Large intestine (tissue), 3 donors: ENCODE measurements at regions not wholly inside any gene's neighbourhood (a gene's known extent, or its start where the extent isn't known, plus 50 kb on each side); places are given as distances from the start of the nearest gene placed in this dataset.

ENCODE experiments used
- DNase-seq, 2 donors: peaks; one replicate each; pipeline versions ENCODE4 v3.0.0 to v3.0.0-alpha.2; 2013
- H3K27ac ChIP-seq: one replicate; pipeline ENCODE4 v1.5.1; 2013; ENCODE audit warnings: low read length
- H3K27me3 ChIP-seq: 2 replicates; pipeline ENCODE4 v1.6.1; 2013; ENCODE audit warnings: low read length; ENCODE audit not compliant: control insufficient read depth, insufficient read depth
- H3K36me3 ChIP-seq: 2 replicates; pipeline ENCODE4 v1.6.1; 2013; ENCODE audit warnings: low read length; ENCODE audit not compliant: control insufficient read depth, insufficient read depth
- H3K4me1 ChIP-seq: one replicate; pipeline ENCODE4 v1.6.1; 2013; ENCODE audit warnings: low read length; ENCODE audit not compliant: control insufficient read depth, insufficient read depth
- H3K4me3 ChIP-seq: one replicate; pipeline ENCODE4 v1.5.1; 2013; ENCODE audit warnings: low read length
- H3K9me3 ChIP-seq: one replicate; pipeline ENCODE4 v1.6.1; 2013; ENCODE audit warnings: mild to moderate bottlenecking, low read depth, low read length, moderate library complexity; ENCODE audit not compliant: control insufficient read depth
- WGBS: methylation state at CpG from one replicate; pipeline ENCODE4 v1.1.5; 2013; ENCODE audit warnings: low lambda C conversion rate; ENCODE audit not compliant: insufficient coverage; 5-methylcytosine and 5-hydroxymethylcytosine counted together

DNA sequence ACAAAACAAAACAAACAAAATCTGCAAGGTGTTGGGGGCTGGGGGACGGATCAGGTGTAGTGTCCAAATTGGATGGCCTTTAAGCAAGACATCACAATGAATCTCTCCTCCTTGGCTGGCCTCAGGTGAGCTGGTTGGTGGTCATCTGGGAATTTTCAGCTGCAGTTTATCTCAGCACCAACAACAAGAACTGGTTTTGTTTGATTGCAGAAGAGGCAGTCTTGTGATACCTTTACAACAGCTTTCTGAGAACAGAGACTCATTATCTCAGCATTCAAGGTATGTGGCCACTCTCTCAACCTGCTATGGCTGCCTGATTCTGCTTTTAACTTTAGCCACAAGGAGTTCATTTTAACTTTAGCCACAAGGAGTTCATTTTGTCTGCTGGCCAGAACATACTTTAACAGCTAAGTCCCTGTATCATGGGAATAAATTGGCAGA lies 1543.4 kb downstream of the EFNA5 start:
- Histone ChIP-seq H3K27me3 (no peaks in the 10 kb centered on the region), H3K4me1 (no peaks in the 10 kb centered on the region), H3K36me3 (no peaks in the 10 kb centered on the region), H3K4me3 (no peak overlapping the region), H3K9me3 (no peaks in the 10 kb centered on the region), H3K27ac (no peak overlapping the region)
- DNase-seq, result peak in 1 of 2 donors; percentile 7
- 60% methylated on average over 1 of the region's 1 CpG for WGBS

DNA sequence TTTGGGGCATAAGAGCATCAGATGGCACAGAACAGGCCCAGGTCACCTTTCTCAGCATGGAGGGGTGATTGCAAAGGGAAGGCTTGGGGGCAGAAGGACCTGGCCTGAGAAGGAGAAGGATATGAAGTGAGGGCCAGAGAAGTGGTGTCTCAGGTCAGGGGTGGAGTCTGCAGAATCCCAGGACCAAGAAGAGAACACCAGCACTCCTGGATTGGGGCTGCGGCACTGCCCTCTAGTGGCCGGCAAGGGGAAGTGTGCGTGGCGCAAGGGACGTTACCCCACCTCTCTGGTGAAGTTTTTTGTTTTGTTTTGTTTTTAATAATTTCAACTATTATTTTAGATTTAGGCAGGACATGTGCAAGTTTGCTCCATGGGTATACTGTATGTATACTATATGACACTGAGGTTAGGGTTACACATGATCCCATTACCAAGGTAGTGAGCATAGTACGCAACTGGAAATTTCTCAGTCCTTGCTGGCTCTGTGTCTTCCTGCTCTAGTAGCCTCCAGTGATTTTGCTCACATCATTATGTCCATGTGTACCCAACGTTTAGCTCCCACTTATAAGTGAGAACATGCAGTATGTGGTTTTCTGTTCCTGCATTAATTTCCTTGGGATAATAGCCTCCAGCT lies 1548.6 kb downstream of the EFNA5 start:
- no peaks in the 10 kb centered on the region for H3K9me3 ChIP-seq
- WGBS, result no CpG with 5 or more reads among the region's 7 CpGs
- H3K27ac ChIP-seq, result no peak overlapping the region
- no peaks in the 10 kb centered on the region for H3K4me1 ChIP-seq
- H3K27me3 ChIP-seq, result no peaks in the 10 kb centered on the region
- peak in 1 of 2 donors; percentile 4 for DNase-seq
- no peaks in the 10 kb centered on the region for H3K36me3 ChIP-seq
- no peak overlapping the region for H3K4me3 ChIP-seq

DNA sequence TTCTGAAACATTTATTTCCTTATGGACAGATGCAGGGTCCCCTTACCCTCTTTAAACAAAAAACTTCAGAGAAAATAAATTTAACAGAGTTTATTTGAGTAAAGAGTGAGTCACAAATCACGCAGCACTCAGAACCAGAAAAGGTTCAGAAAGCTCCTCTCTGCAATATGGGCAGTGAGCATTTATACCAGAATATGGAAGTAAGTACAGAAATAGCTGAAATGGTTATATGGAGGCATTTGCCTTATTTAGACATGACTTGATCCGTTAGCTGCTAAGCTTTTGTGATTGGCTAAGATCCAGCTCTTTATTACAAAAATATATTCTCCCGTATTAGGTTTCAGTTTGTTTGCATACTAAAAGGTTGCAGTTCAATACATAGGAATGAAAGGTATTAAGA lies 1554.1 kb downstream of the EFNA5 start:
- no peak for DNase-seq
- WGBS, result 80% methylated on average over 1 of the region's 3 CpGs
- Histone ChIP-seq H3K36me3 (no peaks in the 10 kb centered on the region), H3K4me1 (no peaks in the 10 kb centered on the region), H3K27ac (no peak overlapping the region), H3K4me3 (no peak overlapping the region), H3K27me3 (no peaks in the 10 kb centered on the region), H3K9me3 (no peaks in the 10 kb centered on the region)

DNA sequence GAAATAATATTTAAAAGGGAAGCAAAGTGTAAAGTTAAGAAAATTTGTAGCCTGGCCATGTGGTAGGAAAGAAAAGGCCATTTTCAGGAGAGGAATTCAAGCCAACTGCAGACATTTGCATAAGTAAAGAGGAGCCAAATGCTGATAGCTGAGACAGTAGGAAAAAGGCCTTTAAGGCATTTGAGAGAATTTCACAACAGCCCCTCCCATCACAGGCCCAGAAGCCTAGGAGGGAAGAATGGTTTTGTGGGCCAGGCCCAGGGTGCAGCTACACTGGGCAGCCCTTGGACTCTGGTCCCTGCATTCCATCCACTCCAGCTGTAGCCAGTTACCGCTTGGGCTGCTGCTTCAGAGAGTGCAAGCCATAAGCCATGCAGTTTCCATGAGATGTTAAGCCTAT lies 1556.8 kb downstream of the EFNA5 start:
- no peaks in the 10 kb centered on the region for H3K4me1 ChIP-seq
- H3K27ac ChIP-seq, result no peak overlapping the region
- no peaks in the 10 kb centered on the region for H3K9me3 ChIP-seq
- H3K4me3 ChIP-seq, result no peak overlapping the region
- H3K36me3 ChIP-seq, result no peaks in the 10 kb centered on the region
- H3K27me3 ChIP-seq, result no peaks in the 10 kb centered on the region
- DNase-seq, result no peak
- no CpG with 5 or more reads among the region's 1 CpG for WGBS

DNA sequence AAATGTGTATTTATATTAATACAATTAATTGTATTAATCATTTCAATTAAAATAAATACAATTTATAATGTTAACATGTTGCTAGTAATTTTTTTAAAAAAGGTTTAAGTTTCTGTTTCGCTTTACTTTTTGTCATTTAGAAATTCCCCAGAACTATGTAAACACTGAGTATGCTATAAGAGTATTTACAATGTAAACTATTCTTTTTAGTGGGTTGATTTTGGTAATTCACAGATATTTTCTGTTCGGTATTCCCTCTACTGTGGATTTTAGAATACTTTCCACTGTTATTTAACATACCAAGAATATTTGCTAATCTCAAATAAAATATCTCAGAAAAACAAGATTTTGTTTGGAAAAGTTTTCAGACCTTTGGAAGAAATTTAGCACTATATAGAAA lies 1564.4 kb downstream of the EFNA5 start:
- no peaks in the 10 kb centered on the region for H3K4me1 ChIP-seq
- DNase-seq, result no peak
- no peaks in the 10 kb centered on the region for H3K27me3 ChIP-seq
- H3K36me3 ChIP-seq, result no peaks in the 10 kb centered on the region
- no peak overlapping the region for H3K4me3 ChIP-seq
- WGBS, result 70% methylated on average over 2 of the region's 2 CpGs
- H3K9me3 ChIP-seq, result no peaks in the 10 kb centered on the region
- no peak overlapping the region for H3K27ac ChIP-seq

DNA sequence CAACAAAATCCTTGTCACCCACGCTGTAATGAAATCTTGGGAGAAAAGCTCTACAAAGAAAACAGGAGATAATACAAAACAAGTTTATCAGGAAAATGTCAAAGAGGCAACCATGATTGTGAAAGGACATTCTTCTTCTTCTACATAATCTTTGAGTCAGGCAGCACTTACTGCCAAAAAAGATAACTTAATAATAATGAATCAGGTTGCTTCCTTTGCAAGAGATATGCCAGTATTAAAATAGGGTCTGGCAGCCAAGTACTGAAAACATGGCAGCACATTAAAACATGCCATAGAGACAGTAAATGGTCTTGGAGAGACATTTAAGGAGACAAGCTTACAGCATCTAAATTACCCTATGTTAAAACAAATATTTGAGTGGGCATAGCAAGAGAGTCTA lies 1573.4 kb downstream of the EFNA5 start:
- no peak overlapping the region for H3K27ac ChIP-seq
- WGBS, result no CpG with 5 or more reads among the region's 1 CpG
- no peak for DNase-seq
- H3K9me3 ChIP-seq, result no peaks in the 10 kb centered on the region
- H3K27me3 ChIP-seq, result no peaks in the 10 kb centered on the region
- H3K4me3 ChIP-seq, result no peak overlapping the region
- no peaks in the 10 kb centered on the region for H3K36me3 ChIP-seq
- H3K4me1 ChIP-seq, result no peaks in the 10 kb centered on the region

DNA sequence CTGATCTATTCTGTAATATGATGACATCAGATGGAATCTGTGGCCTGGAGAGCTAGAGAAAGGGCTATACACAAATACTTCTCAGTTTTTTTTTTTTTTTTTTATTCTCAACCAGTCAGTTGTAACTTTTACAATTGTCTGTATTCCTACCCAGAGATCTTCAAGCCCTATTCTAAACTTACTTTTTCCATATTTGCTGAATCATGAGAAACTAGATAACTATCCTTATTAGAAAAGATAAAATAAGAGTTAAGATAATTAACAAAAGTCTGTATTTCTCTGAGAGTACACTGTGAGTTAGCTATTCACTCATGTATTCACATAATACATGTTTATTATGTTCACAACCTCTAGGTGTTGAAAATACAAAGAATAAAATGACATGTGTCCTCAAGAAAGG lies 1575.9 kb downstream of the EFNA5 start:
- H3K27ac ChIP-seq, result no peak overlapping the region
- no peaks in the 10 kb centered on the region for H3K4me1 ChIP-seq
- no peak for DNase-seq
- no peak overlapping the region for H3K4me3 ChIP-seq
- no peaks in the 10 kb centered on the region for H3K9me3 ChIP-seq
- H3K36me3 ChIP-seq, result no peaks in the 10 kb centered on the region
- H3K27me3 ChIP-seq, result no peaks in the 10 kb centered on the region

DNA sequence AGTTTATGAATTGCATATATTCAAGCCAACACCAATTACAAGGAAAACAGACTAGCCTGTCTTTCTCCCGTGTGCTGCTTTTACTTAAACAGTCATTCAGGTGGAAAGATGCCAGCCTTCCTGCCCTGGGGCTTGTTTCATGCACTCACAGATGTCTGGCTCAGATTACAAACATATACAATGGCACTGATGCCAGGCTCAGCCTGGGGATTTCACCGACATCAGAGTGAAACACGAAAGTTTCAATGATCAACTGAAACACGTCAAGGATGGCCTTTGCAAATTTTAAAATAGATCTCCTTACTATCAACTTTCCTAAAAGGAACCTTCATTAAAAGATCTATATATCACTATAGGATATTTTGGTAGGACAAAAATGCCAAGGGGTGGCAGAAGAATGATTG lies 1576.5 kb downstream of the EFNA5 start:
- H3K9me3 ChIP-seq, result no peaks in the 10 kb centered on the region
- WGBS, result no CpG with 5 or more reads among the region's 4 CpGs
- no peak for DNase-seq
- no peak overlapping the region for H3K27ac ChIP-seq
- no peaks in the 10 kb centered on the region for H3K27me3 ChIP-seq
- no peaks in the 10 kb centered on the region for H3K4me1 ChIP-seq
- no peak overlapping the region for H3K4me3 ChIP-seq
- H3K36me3 ChIP-seq, result no peaks in the 10 kb centered on the region

DNA sequence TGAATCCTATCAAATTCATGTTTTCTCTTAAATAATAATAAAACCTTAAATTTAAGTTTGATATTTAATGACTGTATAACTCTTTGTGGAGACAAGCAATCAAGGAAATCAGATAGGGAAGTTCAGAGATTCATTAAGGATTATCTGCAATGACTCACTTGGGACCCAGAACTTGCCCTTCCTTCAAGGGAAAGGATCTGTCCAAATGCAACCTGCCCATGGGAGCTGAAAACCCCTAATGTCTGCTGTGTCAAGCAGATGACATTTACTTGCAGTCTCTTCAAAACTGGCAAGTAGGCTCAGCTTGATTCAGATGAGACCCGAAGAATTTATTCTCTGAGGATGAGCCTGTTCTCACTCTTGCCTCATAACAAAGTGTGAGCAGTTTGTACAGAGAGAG lies 1577.6 kb downstream of the EFNA5 start:
- Histone ChIP-seq H3K27ac (no peak overlapping the region), H3K27me3 (no peaks in the 10 kb centered on the region), H3K4me1 (no peaks in the 10 kb centered on the region), H3K4me3 (no peak overlapping the region), H3K9me3 (no peaks in the 10 kb centered on the region), H3K36me3 (no peaks in the 10 kb centered on the region)
- WGBS, result no CpG with 5 or more reads among the region's 1 CpG
- DNase-seq, result no peak

DNA sequence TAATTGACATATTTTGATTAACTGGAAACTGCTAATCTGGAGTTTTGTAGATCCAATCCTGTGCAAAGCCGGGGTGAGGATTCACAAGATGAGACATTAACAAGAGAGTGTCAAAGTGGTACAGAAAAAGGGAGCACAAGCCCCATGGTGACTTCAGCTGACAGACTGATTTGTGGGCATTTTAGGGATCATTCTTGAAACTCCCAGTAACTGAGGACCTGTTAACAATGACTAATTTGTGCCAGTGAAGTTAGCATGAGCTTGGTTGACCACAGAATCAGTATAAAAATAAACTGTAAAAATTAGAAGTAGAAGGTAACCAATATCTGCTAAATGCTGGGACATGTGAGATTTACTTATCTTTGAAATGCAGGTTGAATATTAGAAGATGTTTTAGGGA lies 1578.3 kb downstream of the EFNA5 start:
- no peaks in the 10 kb centered on the region for H3K4me1 ChIP-seq
- no peaks in the 10 kb centered on the region for H3K27me3 ChIP-seq
- no CpG with 5 or more reads among the region's 1 CpG for WGBS
- H3K36me3 ChIP-seq, result no peaks in the 10 kb centered on the region
- no peak overlapping the region for H3K27ac ChIP-seq
- no peaks in the 10 kb centered on the region for H3K9me3 ChIP-seq
- H3K4me3 ChIP-seq, result no peak overlapping the region
- DNase-seq, result no peak

DNA sequence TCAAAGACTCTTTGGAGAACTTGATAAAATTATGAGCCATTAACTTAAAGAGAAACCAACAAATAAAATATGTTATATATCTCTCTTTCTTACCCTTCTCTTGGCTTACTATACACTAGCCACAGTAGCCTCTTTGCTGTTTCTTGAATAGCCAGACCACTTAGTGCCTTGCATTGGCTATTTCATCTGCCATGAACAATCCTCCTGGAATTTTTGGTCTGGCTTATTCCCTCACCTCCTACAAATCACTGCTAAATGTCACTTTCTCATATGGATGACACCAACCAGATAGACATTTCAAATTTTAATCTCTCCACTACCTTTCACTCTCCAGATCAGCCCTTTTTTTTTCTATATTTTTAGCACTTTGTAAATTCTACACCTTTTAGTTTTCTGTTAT lies 1581.7 kb downstream of the EFNA5 start:
- Histone ChIP-seq H3K27me3 (no peaks in the 10 kb centered on the region), H3K4me3 (no peak overlapping the region), H3K9me3 (no peaks in the 10 kb centered on the region), H3K4me1 (no peaks in the 10 kb centered on the region), H3K27ac (no peak overlapping the region), H3K36me3 (no peaks in the 10 kb centered on the region)
- no peak for DNase-seq
